ENCODE measurements at regions not wholly inside any gene's neighbourhood (a gene's known extent, or its start where the extent isn't known, plus 50 kb on each side); places are given as distances from the start of the nearest gene placed in this dataset.
"Not testable (repeated sequence)": the region's sequence is repeated elsewhere in the genome, so short reads cannot be mapped to it uniquely, and the experiment has no call there.

DNA sequence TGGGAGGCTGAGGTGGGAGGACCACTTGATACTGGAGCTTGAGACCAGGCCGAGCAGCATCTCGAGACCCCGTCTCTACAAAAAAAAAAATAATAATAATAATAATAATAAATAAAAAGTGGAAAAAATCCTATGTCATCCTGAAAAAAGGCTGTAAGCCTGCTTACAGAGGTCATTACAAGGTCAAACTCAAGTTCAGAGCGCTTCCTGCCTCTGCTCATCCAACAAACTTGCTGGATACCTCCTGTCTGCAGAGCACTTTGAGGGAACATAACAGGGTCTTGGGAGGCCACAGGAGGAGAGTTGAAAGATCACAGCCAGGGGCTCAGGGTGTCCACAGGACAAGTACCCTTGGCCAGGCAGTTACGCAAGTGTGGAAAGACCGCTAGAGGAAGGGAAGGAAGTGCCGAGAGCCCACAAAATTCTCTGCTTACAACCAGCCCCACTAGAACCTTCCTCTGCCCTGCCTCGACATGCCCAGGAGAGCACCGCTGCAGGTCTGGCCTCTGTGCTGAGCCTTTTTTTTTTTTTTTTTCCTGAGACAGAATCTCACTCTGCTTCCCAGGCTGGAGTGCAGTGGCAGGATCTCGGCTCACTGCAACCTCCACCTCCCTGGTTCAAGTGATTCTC, 92.5 kb downstream of the NSUN5 start:
- intact Hi-C loops (cut with micrococcal nuclease); in situ Hi-C loops (cut with MboI); H3K4me1 ChIP-seq (replicated peaks in 1 of 2; ENCODE audit: control insufficient read depth in 2 of 2, insufficient read depth in 2 of 2, low read length in 2 of 2); H3K9ac ChIP-seq (ENCODE audit: insufficient read depth in 1 of 2, low read depth in 2 of 2, low read length in 2 of 2); CTCF ChIA-PET (ENCODE audit: low intra/inter-chr PET ratio); POLR2A ChIA-PET; H3K79me2 ChIP-seq (ENCODE audit: control insufficient read depth, insufficient read depth, low read length); H2AFZ ChIP-seq (ENCODE audit: low read depth, low read length); FAIRE-seq; H4K20me1 ChIP-seq (replicated peaks; ENCODE audit: control insufficient read depth, insufficient read depth, low read length); DNase-seq (ENCODE audit: extremely low read depth in 1 of 4, low spot score in 3 of 4); H3K4me2 ChIP-seq (ENCODE audit: insufficient read depth, low read length); BruUV-seq (replicated peaks); ATAC-seq; H3K27ac ChIP-seq (ENCODE audit: extremely low read depth, low read depth, low read length); H3K9me3 ChIP-seq (replicated peaks; ENCODE audit: control insufficient read depth, insufficient read depth, low read depth, low read length); H3K36me3 ChIP-seq (ENCODE audit: control insufficient read depth, insufficient read depth, low read length); H3K4me3 ChIP-seq; H3K27me3 ChIP-seq (ENCODE audit: control insufficient read depth in 2 of 2, insufficient read depth in 2 of 2, low read length in 2 of 2); H3K9me1 ChIP-seq (ENCODE audit: control insufficient read depth, insufficient read depth, low read length): not testable (repeated sequence)
- 85% methylated on average over 1 of the region's 10 CpGs for WGBS (ENCODE audit: insufficient coverage, low coverage, missing lambda C conversion rate)

- BruUV-seq (replicated peaks); H3K36me3 ChIP-seq (ENCODE audit: control insufficient read depth, insufficient read depth, low read length); FAIRE-seq; POLR2A ChIA-PET; CTCF ChIA-PET (ENCODE audit: low intra/inter-chr PET ratio); H3K4me3 ChIP-seq; H3K4me1 ChIP-seq (replicated peaks in 1 of 2; ENCODE audit: control insufficient read depth in 2 of 2, insufficient read depth in 2 of 2, low read length in 2 of 2); H3K79me2 ChIP-seq (ENCODE audit: control insufficient read depth, insufficient read depth, low read length); H4K20me1 ChIP-seq (replicated peaks; ENCODE audit: control insufficient read depth, insufficient read depth, low read length); H3K9me3 ChIP-seq (replicated peaks; ENCODE audit: control insufficient read depth, insufficient read depth, low read depth, low read length); H3K9ac ChIP-seq (ENCODE audit: insufficient read depth in 1 of 2, low read depth in 2 of 2, low read length in 2 of 2); H3K27me3 ChIP-seq (ENCODE audit: control insufficient read depth in 2 of 2, insufficient read depth in 2 of 2, low read length in 2 of 2); ATAC-seq; H3K27ac ChIP-seq (ENCODE audit: extremely low read depth, low read depth, low read length); intact Hi-C loops (cut with micrococcal nuclease); H3K9me1 ChIP-seq (ENCODE audit: control insufficient read depth, insufficient read depth, low read length); H2AFZ ChIP-seq (ENCODE audit: low read depth, low read length); in situ Hi-C loops (cut with MboI); DNase-seq (ENCODE audit: extremely low read depth in 1 of 4, low spot score in 3 of 4); H3K4me2 ChIP-seq (ENCODE audit: insufficient read depth, low read length): not testable (repeated sequence)
- no CpG with 5 or more reads among the region's 7 CpGs for whole genome bisulfite sequencing (ENCODE audit: insufficient coverage, low coverage, missing lambda C conversion rate)
Measured at GRCh38 chr7:73215232-73215631, 93.4 kb downstream of the NSUN5 start.

DNA sequence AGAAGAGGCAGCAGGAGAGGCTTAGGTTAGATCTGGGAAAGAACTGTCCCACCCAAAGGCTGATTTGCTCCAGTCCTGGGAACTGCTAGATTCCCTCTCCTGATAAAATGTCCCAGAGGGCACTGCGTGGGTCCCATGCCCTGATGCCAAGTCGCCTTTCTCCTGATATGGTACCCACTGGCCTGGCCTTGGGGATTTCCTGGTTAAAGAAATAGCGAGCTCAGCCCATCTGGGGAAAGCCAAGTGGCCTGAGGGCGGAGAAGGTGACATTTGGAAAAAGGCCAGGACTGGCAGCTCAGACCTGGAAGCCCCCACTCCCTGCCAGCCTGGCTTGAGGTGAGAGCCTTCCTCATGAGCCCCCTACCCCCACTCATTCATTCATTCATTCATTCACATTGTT, 94.2 kb downstream of the NSUN5 start:
- H3K27ac ChIP-seq (ENCODE audit: extremely low read depth, low read depth, low read length); CTCF ChIA-PET (ENCODE audit: low intra/inter-chr PET ratio); ATAC-seq; H4K20me1 ChIP-seq (replicated peaks; ENCODE audit: control insufficient read depth, insufficient read depth, low read length); DNase-seq (ENCODE audit: extremely low read depth in 1 of 4, low spot score in 3 of 4); H3K36me3 ChIP-seq (ENCODE audit: control insufficient read depth, insufficient read depth, low read length); H3K4me3 ChIP-seq; in situ Hi-C loops (cut with MboI); FAIRE-seq; H3K9me1 ChIP-seq (ENCODE audit: control insufficient read depth, insufficient read depth, low read length); H3K79me2 ChIP-seq (ENCODE audit: control insufficient read depth, insufficient read depth, low read length); H3K4me1 ChIP-seq (replicated peaks in 1 of 2; ENCODE audit: control insufficient read depth in 2 of 2, insufficient read depth in 2 of 2, low read length in 2 of 2); H3K27me3 ChIP-seq (ENCODE audit: control insufficient read depth in 2 of 2, insufficient read depth in 2 of 2, low read length in 2 of 2); POLR2A ChIA-PET; intact Hi-C loops (cut with micrococcal nuclease); H2AFZ ChIP-seq (ENCODE audit: low read depth, low read length); H3K4me2 ChIP-seq (ENCODE audit: insufficient read depth, low read length); H3K9ac ChIP-seq (ENCODE audit: insufficient read depth in 1 of 2, low read depth in 2 of 2, low read length in 2 of 2); BruUV-seq (replicated peaks); H3K9me3 ChIP-seq (replicated peaks; ENCODE audit: control insufficient read depth, insufficient read depth, low read depth, low read length): not testable (repeated sequence)
- WGBS (ENCODE audit: insufficient coverage, low coverage, missing lambda C conversion rate) = 36% methylated on average over 4 of the region's 4 CpGs

- H3K4me3 ChIP-seq; H3K36me3 ChIP-seq (ENCODE audit: control insufficient read depth, insufficient read depth, low read length); H3K27me3 ChIP-seq (ENCODE audit: control insufficient read depth in 2 of 2, insufficient read depth in 2 of 2, low read length in 2 of 2); H3K79me2 ChIP-seq (ENCODE audit: control insufficient read depth, insufficient read depth, low read length); BruUV-seq (replicated peaks); POLR2A ChIA-PET; H3K27ac ChIP-seq (ENCODE audit: extremely low read depth, low read depth, low read length); CTCF ChIA-PET (ENCODE audit: low intra/inter-chr PET ratio); intact Hi-C loops (cut with micrococcal nuclease); DNase-seq (ENCODE audit: extremely low read depth in 1 of 4, low spot score in 3 of 4); H3K9ac ChIP-seq (ENCODE audit: insufficient read depth in 1 of 2, low read depth in 2 of 2, low read length in 2 of 2); H2AFZ ChIP-seq (ENCODE audit: low read depth, low read length); H3K9me3 ChIP-seq (replicated peaks; ENCODE audit: control insufficient read depth, insufficient read depth, low read depth, low read length); H3K4me1 ChIP-seq (replicated peaks in 1 of 2; ENCODE audit: control insufficient read depth in 2 of 2, insufficient read depth in 2 of 2, low read length in 2 of 2); H3K4me2 ChIP-seq (ENCODE audit: insufficient read depth, low read length); H3K9me1 ChIP-seq (ENCODE audit: control insufficient read depth, insufficient read depth, low read length); H4K20me1 ChIP-seq (replicated peaks; ENCODE audit: control insufficient read depth, insufficient read depth, low read length); in situ Hi-C loops (cut with MboI); FAIRE-seq: not testable (repeated sequence)
- ATAC-seq = peak; percentile 51
- 19% methylated on average over 4 of the region's 7 CpGs for WGBS (ENCODE audit: insufficient coverage, low coverage, missing lambda C conversion rate)
Measured at GRCh38 chr7:73213076-73213475, 95.5 kb downstream of the NSUN5 start.
